ENCODE measurements at regions not wholly inside any gene's neighbourhood (a gene's known extent, or its start where the extent isn't known, plus 50 kb on each side); places are given as distances from the start of the nearest gene placed in this dataset.

- TF ChIP-seq REST (IDR thresholded peaks at IDR 0.05; ENCODE audit: low read depth) (no peak), POLR2A (IDR thresholded peaks at IDR 0.05; ENCODE audit: borderline replicate concordance, extremely low read depth, insufficient read depth, insufficient read length) (no peak), SP1 (IDR thresholded peaks at IDR 0.05; ENCODE audit: low read depth) (no peak), ZFX (IDR thresholded peaks at IDR 0.05) (no peak), YY1 (IDR thresholded peaks at IDR 0.05; ENCODE audit: extremely low read depth, insufficient replicate concordance, low read depth, low read length) (no peak), CTCF (IDR thresholded peaks at IDR 0.05 in 2 of 3, conservative IDR thresholded peaks at IDR 0.05 in 1 of 3; ENCODE audit: borderline replicate concordance in 1 of 3, insufficient read depth in 1 of 3, low read depth in 2 of 3, low read length in 2 of 3) (no peak), EZH2 (IDR thresholded peaks at IDR 0.05) (no peak), JUND (IDR thresholded peaks at IDR 0.05) (no peak), EZH2phosphoT487 (IDR thresholded peaks at IDR 0.05; ENCODE audit: borderline replicate concordance) (no peak), SIN3A (IDR thresholded peaks at IDR 0.05; ENCODE audit: low read depth) (no peak), POLR2AphosphoS5 (IDR thresholded peaks at IDR 0.05; ENCODE audit: low read depth, low read length) (no peak), EGR1 (IDR thresholded peaks at IDR 0.05; ENCODE audit: low read depth) (no peak), MAX (IDR thresholded peaks at IDR 0.05) (no peak)
Measured at GRCh38 chr6:9851006-9851405, 563.9 kb downstream of the TFAP2A start.
